ENCODE measurements at regions not wholly inside any gene's neighbourhood (a gene's known extent, or its start where the extent isn't known, plus 50 kb on each side); places are given as distances from the start of the nearest gene placed in this dataset.

DNA sequence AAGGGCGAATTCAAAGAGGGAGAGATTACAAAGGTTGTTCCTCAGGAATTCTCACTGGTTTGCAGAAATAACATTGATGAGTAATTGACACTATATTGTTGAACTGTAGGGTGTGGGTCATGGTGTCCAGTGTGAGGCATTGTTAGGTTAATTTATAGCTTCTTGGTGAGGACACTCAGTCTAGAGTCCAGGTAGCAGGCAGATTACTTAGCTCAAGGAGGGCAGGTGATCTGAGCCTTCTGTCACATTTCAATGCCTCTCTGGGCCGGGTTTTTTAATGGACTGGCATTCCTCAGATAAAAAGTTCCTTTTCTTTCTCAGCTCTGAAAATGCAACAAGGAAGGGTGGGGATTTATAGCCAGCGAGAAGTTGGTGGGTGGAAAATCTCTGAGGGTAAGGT is 194.2 kb upstream of the PROK2 start:
- 93% methylated on average over 1 of the region's 3 CpGs for WGBS (ENCODE audit: insufficient coverage)
- Histone ChIP-seq H3K4me3 (replicated peaks in 1 of 3; ENCODE audit: low read depth in 2 of 3, low read length in 3 of 3) (no peak overlapping the region), H3K27ac (ENCODE audit: low read depth in 1 of 2, low read length in 2 of 2) (no peak overlapping the region), H3K36me3 (replicated peaks in 1 of 2; ENCODE audit: control insufficient read depth in 1 of 2, insufficient read depth in 2 of 2, low read length in 2 of 2) (no peaks in the 10 kb centered on the region), H3K27me3 (ENCODE audit: control insufficient read depth in 2 of 2, insufficient read depth in 2 of 2, low read length in 2 of 2) (no peaks in the 10 kb centered on the region), H3K9ac (ENCODE audit: insufficient read depth, low read length, poor library complexity, severe bottlenecking) (no peak overlapping the region), H3K9me3 (replicated peaks in 1 of 2; ENCODE audit: control insufficient read depth in 1 of 2, insufficient read depth in 1 of 2, low read length in 2 of 2) (no peaks in the 10 kb centered on the region), H2AFZ (ENCODE audit: insufficient read depth, low read depth, low read length, poor library complexity, severe bottlenecking) (no peak overlapping the region), H3K79me2 (ENCODE audit: insufficient read depth, low read length) (no peaks in the 10 kb centered on the region), H4K20me1 (ENCODE audit: insufficient read depth, low read length) (no peaks in the 10 kb centered on the region), H3K4me2 (replicated peaks; ENCODE audit: extremely low read depth, low read length, poor library complexity, severe bottlenecking) (no peak overlapping the region), H3K4me1 (ENCODE audit: control insufficient read depth in 1 of 2, insufficient read depth in 2 of 2, low read length in 2 of 2) (peaks cover 15 to 17% of the 10 kb centered on the region in 2 donors)
- Mint-ChIP-seq H3K36me3 (peaks cover 0 to 7% of the 10 kb centered on the region in 2 donors), H3K27me3 (ENCODE audit: low read depth in 3 of 3) (peaks cover 4 to 11% (median 7%) of the 10 kb centered on the region in 3 donors), H3K4me3 (no peak overlapping the region), H3K9me3 (peaks cover 0 to 4% (median 0%) of the 10 kb centered on the region in 7 donors), H3K27ac (peak overlapping the region in 2 of 7 donors; percentile 1 to 28), H3K4me1 (peaks cover 31% of the 10 kb centered on the region)
- DNase-seq = no peak
- TF ChIP-seq, protein P1, sequence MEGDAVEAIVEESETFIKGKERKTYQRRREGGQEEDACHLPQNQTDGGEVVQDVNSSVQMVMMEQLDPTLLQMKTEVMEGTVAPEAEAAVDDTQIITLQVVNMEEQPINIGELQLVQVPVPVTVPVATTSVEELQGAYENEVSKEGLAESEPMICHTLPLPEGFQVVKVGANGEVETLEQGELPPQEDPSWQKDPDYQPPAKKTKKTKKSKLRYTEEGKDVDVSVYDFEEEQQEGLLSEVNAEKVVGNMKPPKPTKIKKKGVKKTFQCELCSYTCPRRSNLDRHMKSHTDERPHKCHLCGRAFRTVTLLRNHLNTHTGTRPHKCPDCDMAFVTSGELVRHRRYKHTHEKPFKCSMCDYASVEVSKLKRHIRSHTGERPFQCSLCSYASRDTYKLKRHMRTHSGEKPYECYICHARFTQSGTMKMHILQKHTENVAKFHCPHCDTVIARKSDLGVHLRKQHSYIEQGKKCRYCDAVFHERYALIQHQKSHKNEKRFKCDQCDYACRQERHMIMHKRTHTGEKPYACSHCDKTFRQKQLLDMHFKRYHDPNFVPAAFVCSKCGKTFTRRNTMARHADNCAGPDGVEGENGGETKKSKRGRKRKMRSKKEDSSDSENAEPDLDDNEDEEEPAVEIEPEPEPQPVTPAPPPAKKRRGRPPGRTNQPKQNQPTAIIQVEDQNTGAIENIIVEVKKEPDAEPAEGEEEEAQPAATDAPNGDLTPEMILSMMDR (IDR thresholded peaks at IDR 0.05) = no peak
- intact Hi-C loops (cut with micrococcal nuclease) = loop anchor here in 1 of 2 donors (10.0 kb wide), 1 partner anchor 296 kb away; no protein-coding TSS in a partner anchor

DNA sequence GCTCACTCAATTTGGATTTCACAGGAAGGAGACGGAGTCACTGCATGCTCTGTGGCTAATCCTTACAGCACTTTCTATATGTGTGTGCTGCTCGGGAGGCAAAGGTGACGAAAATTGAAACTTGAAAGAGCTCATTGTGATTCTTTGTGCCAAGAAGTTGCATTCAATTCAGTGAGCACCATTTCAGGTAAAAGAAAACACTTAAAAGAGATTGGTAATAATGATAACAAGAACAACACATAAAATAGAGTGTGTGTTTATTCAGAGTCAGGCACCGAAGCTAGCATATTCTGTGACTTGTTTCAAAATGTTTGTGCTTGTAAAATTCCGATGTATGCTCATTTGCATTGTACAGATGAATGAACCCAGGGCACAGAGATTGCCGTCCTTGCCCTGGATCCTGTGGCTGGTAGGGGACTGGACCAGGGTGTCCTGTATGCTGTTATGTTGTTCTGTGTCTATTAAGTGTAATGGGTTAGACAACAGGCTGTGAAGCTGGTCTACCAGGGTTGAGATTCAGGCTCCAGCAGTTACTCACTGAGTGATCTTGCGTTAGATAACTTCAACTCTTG is 193.3 kb upstream of the PROK2 start:
- DNase-seq = no peak
- Mint-ChIP-seq H3K9me3 (peaks cover 0 to 3% (median 0%) of the 10 kb centered on the region in 7 donors), H3K27me3 (ENCODE audit: low read depth in 3 of 3) (peaks cover 5 to 8% (median 6%) of the 10 kb centered on the region in 3 donors), H3K4me3 (no peak overlapping the region), H3K36me3 (peaks cover 0 to 3% of the 10 kb centered on the region in 2 donors), H3K27ac (peak overlapping the region in 1 of 7 donors; percentile 52), H3K4me1 (peaks cover 34% of the 10 kb centered on the region)
- Histone ChIP-seq H3K4me2 (replicated peaks; ENCODE audit: extremely low read depth, low read length, poor library complexity, severe bottlenecking) (no peak overlapping the region), H3K9me3 (replicated peaks in 1 of 2; ENCODE audit: control insufficient read depth in 1 of 2, insufficient read depth in 1 of 2, low read length in 2 of 2) (no peaks in the 10 kb centered on the region), H3K4me1 (ENCODE audit: control insufficient read depth in 1 of 2, insufficient read depth in 2 of 2, low read length in 2 of 2) (peaks cover 15 to 17% of the 10 kb centered on the region in 2 donors), H3K27ac (ENCODE audit: low read depth in 1 of 2, low read length in 2 of 2) (no peak overlapping the region), H3K27me3 (ENCODE audit: control insufficient read depth in 2 of 2, insufficient read depth in 2 of 2, low read length in 2 of 2) (no peaks in the 10 kb centered on the region), H3K4me3 (replicated peaks in 1 of 3; ENCODE audit: low read depth in 2 of 3, low read length in 3 of 3) (no peak overlapping the region), H4K20me1 (ENCODE audit: insufficient read depth, low read length) (no peaks in the 10 kb centered on the region), H3K36me3 (replicated peaks in 1 of 2; ENCODE audit: control insufficient read depth in 1 of 2, insufficient read depth in 2 of 2, low read length in 2 of 2) (no peaks in the 10 kb centered on the region), H3K9ac (ENCODE audit: insufficient read depth, low read length, poor library complexity, severe bottlenecking) (no peak overlapping the region), H3K79me2 (ENCODE audit: insufficient read depth, low read length) (no peaks in the 10 kb centered on the region), H2AFZ (ENCODE audit: insufficient read depth, low read depth, low read length, poor library complexity, severe bottlenecking) (no peak overlapping the region)
- TF ChIP-seq, protein P1 (IDR thresholded peaks at IDR 0.05) = no peak
- WGBS (ENCODE audit: insufficient coverage) = 96% methylated on average over 4 of the region's 7 CpGs
- intact Hi-C loops (cut with micrococcal nuclease) = loop anchor here in 1 of 2 donors (10.0 kb wide), 1 partner anchor 297 kb away; no protein-coding TSS in a partner anchor
